OCI-LY3 (cell line): ENCODE measurements at regions not wholly inside any gene's neighbourhood (a gene's known extent, or its start where the extent isn't known, plus 50 kb on each side); places are given as distances from the start of the nearest gene placed in this dataset.

Source experiments
- CTCF ChIP-seq: fragments of 200-600, 300-600 bp; sonication (generic); IDR thresholded peaks from 2 replicates; pipeline ENCODE4 v1.5.1; 2014; ENCODE audit warnings: antibody characterized with exemption, low read length, low read depth
- EZH2phosphoT487 ChIP-seq: fragments of 200-600 bp; shearing (Covaris generic); IDR thresholded peaks from 2 replicates; pipeline ENCODE4 v1.6.1; 2018; ENCODE audit warnings: antibody characterized with exemption, mixed run types, low read depth

GRCh38 chr10:47193666-47194065 lies 106.3 kb upstream of the GDF10 start:
- TF ChIP-seq CTCF (no peak), EZH2phosphoT487 (no peak)
